ENCODE measurements at regions not wholly inside any gene's neighbourhood (a gene's known extent, or its start where the extent isn't known, plus 50 kb on each side); places are given as distances from the start of the nearest gene placed in this dataset.

GRCh38 chr3:160114355-160114995, 110.7 kb upstream of the C3orf80 start:
- no peak for FAIRE-seq
- no peak for DNase-seq (ENCODE audit: insufficient read length)
- TF ChIP-seq POLR2A (IDR thresholded peaks at IDR 0.05; ENCODE audit: low read depth, low read length): no peak
- no peak for TF ChIP-seq POLR2AphosphoS5 (IDR thresholded peaks at IDR 0.05; ENCODE audit: low read depth, low read length)
- TF ChIP-seq TAF1 (IDR thresholded peaks at IDR 0.05; ENCODE audit: borderline replicate concordance, low read depth, low read length): no peak

GRCh38 chr3:160115387-160115786, 109.8 kb upstream of the C3orf80 start:
- DNase-seq (ENCODE audit: insufficient read length) (no peak), FAIRE-seq (no peak)
- no peak for TF ChIP-seq POLR2A (IDR thresholded peaks at IDR 0.05; ENCODE audit: low read depth, low read length)
- no peak for TF ChIP-seq TAF1 (IDR thresholded peaks at IDR 0.05; ENCODE audit: borderline replicate concordance, low read depth, low read length)
- TF ChIP-seq POLR2AphosphoS5 (IDR thresholded peaks at IDR 0.05; ENCODE audit: low read depth, low read length): no peak

- no peak for FAIRE-seq
- DNase-seq (ENCODE audit: insufficient read length): no peak
- TF ChIP-seq TAF1 (IDR thresholded peaks at IDR 0.05; ENCODE audit: borderline replicate concordance, low read depth, low read length): no peak
Observed at GRCh38 chr3:160124224-160124623, 101.0 kb upstream of the C3orf80 start.

GRCh38 chr3:160125258-160125657, 100.0 kb upstream of the C3orf80 start:
- DNase-seq (ENCODE audit: insufficient read length) (no peak), FAIRE-seq (no peak)
- TF ChIP-seq TAF1 (IDR thresholded peaks at IDR 0.05; ENCODE audit: borderline replicate concordance, low read depth, low read length): no peak
- no peak for TF ChIP-seq POLR2A (IDR thresholded peaks at IDR 0.05; ENCODE audit: low read depth, low read length)
- TF ChIP-seq POLR2AphosphoS5 (IDR thresholded peaks at IDR 0.05; ENCODE audit: low read depth, low read length): no peak

- no peak for FAIRE-seq
- DNase-seq (ENCODE audit: insufficient read length): no peak
Observed at GRCh38 chr3:160126051-160126450, 99.2 kb upstream of the C3orf80 start.

GRCh38 chr3:160126761-160127160, 98.5 kb upstream of the C3orf80 start:
- no peak for DNase-seq (ENCODE audit: insufficient read length)
- TF ChIP-seq POLR2AphosphoS5 (IDR thresholded peaks at IDR 0.05; ENCODE audit: low read depth, low read length): no peak
- no peak for TF ChIP-seq TAF1 (IDR thresholded peaks at IDR 0.05; ENCODE audit: borderline replicate concordance, low read depth, low read length)
- no peak for TF ChIP-seq POLR2A (IDR thresholded peaks at IDR 0.05; ENCODE audit: low read depth, low read length)
- FAIRE-seq: no peak

More at GRCh38 chr3:160126051-160126450, 99.2 kb upstream of the C3orf80 start:
- TF ChIP-seq TAF1 (IDR thresholded peaks at IDR 0.05; ENCODE audit: borderline replicate concordance, low read depth, low read length) (no peak), POLR2AphosphoS5 (IDR thresholded peaks at IDR 0.05; ENCODE audit: low read depth, low read length) (no peak), POLR2A (IDR thresholded peaks at IDR 0.05; ENCODE audit: low read depth, low read length) (no peak)

GRCh38 chr3:160127308-160127707, 97.9 kb upstream of the C3orf80 start:
- DNase-seq (ENCODE audit: insufficient read length) (no peak), FAIRE-seq (no peak)
- TF ChIP-seq POLR2A (IDR thresholded peaks at IDR 0.05; ENCODE audit: low read depth, low read length) (no peak), POLR2AphosphoS5 (IDR thresholded peaks at IDR 0.05; ENCODE audit: low read depth, low read length) (no peak), TAF1 (IDR thresholded peaks at IDR 0.05; ENCODE audit: borderline replicate concordance, low read depth, low read length) (no peak)

- DNase-seq (ENCODE audit: insufficient read length) (no peak), FAIRE-seq (no peak)
- no peak for TF ChIP-seq POLR2A (IDR thresholded peaks at IDR 0.05; ENCODE audit: low read depth, low read length)
- TF ChIP-seq TAF1 (IDR thresholded peaks at IDR 0.05; ENCODE audit: borderline replicate concordance, low read depth, low read length): no peak
- no peak for TF ChIP-seq POLR2AphosphoS5 (IDR thresholded peaks at IDR 0.05; ENCODE audit: low read depth, low read length)
Observed at GRCh38 chr3:160128056-160128455, 97.2 kb upstream of the C3orf80 start.

- FAIRE-seq (no peak), DNase-seq (ENCODE audit: insufficient read length) (no peak)
- TF ChIP-seq POLR2A (IDR thresholded peaks at IDR 0.05; ENCODE audit: low read depth, low read length): no peak
- no peak for TF ChIP-seq TAF1 (IDR thresholded peaks at IDR 0.05; ENCODE audit: borderline replicate concordance, low read depth, low read length)
- no peak for TF ChIP-seq POLR2AphosphoS5 (IDR thresholded peaks at IDR 0.05; ENCODE audit: low read depth, low read length)
Observed at GRCh38 chr3:160129459-160130061, 95.7 kb upstream of the C3orf80 start.

GRCh38 chr3:160130071-160130470, 95.2 kb upstream of the C3orf80 start:
- FAIRE-seq: no peak
- no peak for DNase-seq (ENCODE audit: insufficient read length)
- TF ChIP-seq TAF1 (IDR thresholded peaks at IDR 0.05; ENCODE audit: borderline replicate concordance, low read depth, low read length): no peak
- no peak for TF ChIP-seq POLR2A (IDR thresholded peaks at IDR 0.05; ENCODE audit: low read depth, low read length)
- no peak for TF ChIP-seq POLR2AphosphoS5 (IDR thresholded peaks at IDR 0.05; ENCODE audit: low read depth, low read length)

- TF ChIP-seq TAF1 (IDR thresholded peaks at IDR 0.05; ENCODE audit: borderline replicate concordance, low read depth, low read length) (no peak), POLR2AphosphoS5 (IDR thresholded peaks at IDR 0.05; ENCODE audit: low read depth, low read length) (no peak), POLR2A (IDR thresholded peaks at IDR 0.05; ENCODE audit: low read depth, low read length) (no peak)
- no peak for FAIRE-seq
- no peak for DNase-seq (ENCODE audit: insufficient read length)
Observed at GRCh38 chr3:160130950-160131349, 94.3 kb upstream of the C3orf80 start.

- TF ChIP-seq POLR2AphosphoS5 (IDR thresholded peaks at IDR 0.05; ENCODE audit: low read depth, low read length): no peak
- no peak for TF ChIP-seq TAF1 (IDR thresholded peaks at IDR 0.05; ENCODE audit: borderline replicate concordance, low read depth, low read length)
- TF ChIP-seq POLR2A (IDR thresholded peaks at IDR 0.05; ENCODE audit: low read depth, low read length): no peak
- DNase-seq (ENCODE audit: insufficient read length) (no peak), FAIRE-seq (no peak)
Observed at GRCh38 chr3:160132226-160132625, 93.0 kb upstream of the C3orf80 start.
